ENCODE measurements at regions not wholly inside any gene's neighbourhood (a gene's known extent, or its start where the extent isn't known, plus 50 kb on each side); places are given as distances from the start of the nearest gene placed in this dataset.

DNA sequence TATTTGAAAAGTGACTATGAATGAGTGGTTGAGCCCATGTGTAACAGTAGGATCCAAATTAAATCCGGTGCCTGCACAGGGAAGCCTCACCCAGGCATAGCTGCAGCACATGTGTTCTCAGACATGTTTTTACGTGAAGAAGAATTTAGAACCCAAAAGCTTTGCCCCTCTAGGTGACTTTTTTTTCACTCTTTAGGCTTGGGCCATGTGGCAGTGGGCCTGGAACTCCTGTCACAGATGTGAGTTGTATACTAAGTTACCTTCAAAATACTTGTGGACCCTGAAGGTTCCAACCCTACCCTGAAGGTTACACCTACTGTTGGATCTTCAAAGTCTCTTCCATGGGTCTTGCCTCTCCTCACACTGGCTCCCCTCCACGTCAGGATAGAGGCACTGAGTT, 146.6 kb downstream of the GAS1 start:
- no peak for TF ChIP-seq CTCF (IDR thresholded peaks at IDR 0.05; ENCODE audit: low read length)
- TF ChIP-seq EZH2 (IDR thresholded peaks at IDR 0.05; ENCODE audit: borderline replicate concordance, low read length) = no peak

Data from OCI-LY1 (cell line).